Kidney epithelial cell (primary cell): ENCODE measurements at regions not wholly inside any gene's neighbourhood (a gene's known extent, or its start where the extent isn't known, plus 50 kb on each side); places are given as distances from the start of the nearest gene placed in this dataset.
"Not testable (repeated sequence)": the region's sequence is repeated elsewhere in the genome, so short reads cannot be mapped to it uniquely, and the experiment has no call there.

Source experiments
- DNase-seq: peaks from one replicate; pipeline ENCODE4 v3.0.0-alpha.2; 2010; ENCODE audit warnings: low read depth
- H3K27me3 ChIP-seq: 2 replicates; pipeline ENCODE4 v1.6.0; 2011; ENCODE audit warnings: low read length; ENCODE audit not compliant: control insufficient read depth, insufficient read depth
- H3K36me3 ChIP-seq: 2 replicates; pipeline ENCODE4 v1.5.1; 2011; ENCODE audit warnings: low read length; ENCODE audit not compliant: control insufficient read depth, insufficient read depth
- H3K4me3 ChIP-seq: 2 replicates; pipeline ENCODE4 v1.5.1; 2011; ENCODE audit warnings: low read depth, mild to moderate bottlenecking, control low read depth, low read length
- CTCF ChIP-seq: IDR thresholded peaks from 2 replicates; pipeline ENCODE4 v1.5.1; 2011; ENCODE audit warnings: mild to moderate bottlenecking, moderate library complexity, low read length, control low read depth, inconsistent platforms; ENCODE audit not compliant: insufficient read depth, poor library complexity, severe bottlenecking

GRCh38 chr2:163982938-163983337, 247.1 kb upstream of the FIGN start:
- no peak overlapping the region for H3K4me3 ChIP-seq
- no peak for DNase-seq
- no peaks in the 10 kb centered on the region for H3K36me3 ChIP-seq
- no peak for TF ChIP-seq CTCF
- H3K27me3 ChIP-seq = no peaks in the 10 kb centered on the region

DNA sequence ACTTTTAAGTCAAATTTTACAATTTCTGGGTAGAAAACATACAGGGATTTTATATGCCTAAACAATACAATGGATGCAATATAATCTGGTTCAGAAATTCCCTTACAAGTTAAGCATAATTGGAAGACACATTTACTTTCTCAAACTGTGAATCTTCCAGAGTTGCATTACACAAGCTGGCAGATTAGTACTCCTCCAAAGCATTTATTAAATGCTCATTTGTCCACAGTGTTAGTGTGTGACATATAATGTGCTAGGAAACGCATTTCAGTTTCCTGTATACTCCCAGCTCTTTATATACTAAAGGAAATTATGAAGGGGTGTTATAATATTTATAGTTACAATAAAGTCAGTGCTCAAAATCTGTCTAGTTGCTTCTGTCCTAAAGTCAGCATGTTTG, 239.0 kb upstream of the FIGN start:
- no peak for DNase-seq
- no peak for TF ChIP-seq CTCF
- Histone ChIP-seq H3K4me3 (no peak overlapping the region), H3K36me3 (no peaks in the 10 kb centered on the region), H3K27me3 (no peaks in the 10 kb centered on the region)

- Histone ChIP-seq H3K36me3 (no peaks in the 10 kb centered on the region), H3K4me3 (no peak overlapping the region), H3K27me3 (no peaks in the 10 kb centered on the region)
- no peak for TF ChIP-seq CTCF
- DNase-seq = no peak
Measured at GRCh38 chr2:163970058-163970813, 234.4 kb upstream of the FIGN start.

DNA sequence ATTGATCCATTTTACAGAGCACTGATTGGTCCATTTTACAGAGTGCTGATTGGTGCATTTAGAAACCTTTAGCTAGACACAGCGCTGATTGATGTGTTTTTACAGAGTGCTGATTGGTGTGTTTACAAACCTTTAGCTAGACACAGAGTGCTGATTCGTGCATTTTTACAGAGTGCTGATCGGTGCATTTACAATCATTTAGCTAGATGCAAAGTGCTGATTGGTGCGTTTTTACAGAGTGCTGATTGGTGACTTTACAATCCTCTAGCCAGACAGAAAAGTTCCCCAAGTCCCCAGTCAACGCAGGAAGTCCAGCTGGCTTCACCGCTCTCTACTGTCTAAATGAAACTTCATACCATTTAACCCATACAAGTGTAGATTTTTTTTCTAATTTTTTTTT, 228.5 kb upstream of the FIGN start:
- H3K27me3 ChIP-seq, H3K36me3 ChIP-seq, DNase-seq, H3K4me3 ChIP-seq: not testable (repeated sequence)

- no peaks in the 10 kb centered on the region for H3K36me3 ChIP-seq
- TF ChIP-seq CTCF = no peak
- no peak for DNase-seq
- no peaks in the 10 kb centered on the region for H3K27me3 ChIP-seq
- H3K4me3 ChIP-seq = no peak overlapping the region
Measured at GRCh38 chr2:163953390-163953907, 217.6 kb upstream of the FIGN start.

DNA sequence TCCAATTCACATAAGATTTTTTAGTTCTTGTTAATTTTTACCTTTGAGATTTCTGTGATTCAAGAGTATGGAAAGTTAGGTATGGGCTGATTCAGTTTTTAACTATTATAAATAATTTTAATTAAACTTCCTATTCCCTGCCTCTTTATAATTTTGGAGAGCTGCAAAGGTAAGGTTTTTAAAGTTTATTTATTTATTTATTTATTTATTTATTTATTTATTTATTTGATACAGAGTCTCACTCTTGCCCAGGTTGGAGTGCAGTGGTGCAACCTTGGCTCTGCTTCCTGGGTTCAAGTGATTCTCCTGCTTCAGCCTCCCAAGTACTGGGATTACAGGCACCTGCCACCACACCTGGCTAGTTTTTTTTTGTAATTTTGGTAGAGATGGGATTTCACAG, 215.5 kb upstream of the FIGN start:
- DNase-seq = no peak

More for the DNA sequence above, 215.5 kb upstream of the FIGN start:
- no peak overlapping the region for H3K4me3 ChIP-seq
- H3K36me3 ChIP-seq = no peaks in the 10 kb centered on the region
- no peak for TF ChIP-seq CTCF
- H3K27me3 ChIP-seq = no peaks in the 10 kb centered on the region
